ENCODE measurements at regions not wholly inside any gene's neighbourhood (a gene's known extent, or its start where the extent isn't known, plus 50 kb on each side); places are given as distances from the start of the nearest gene placed in this dataset.

- DNase-seq (ENCODE audit: low spot score): no peak
- in situ Hi-C loops (cut with MboI; ENCODE audit: low sequenced_read_pairs, unreplicated experiment): no loop called here
- TF ChIP-seq CTCF (IDR thresholded peaks at IDR 0.05; ENCODE audit: borderline replicate concordance, control extremely low read depth, extremely low read depth, insufficient read depth, missing control alignments): no peak
Observed at GRCh38 chr18:2213905-2214304, 357.4 kb downstream of the METTL4 start.

DNA sequence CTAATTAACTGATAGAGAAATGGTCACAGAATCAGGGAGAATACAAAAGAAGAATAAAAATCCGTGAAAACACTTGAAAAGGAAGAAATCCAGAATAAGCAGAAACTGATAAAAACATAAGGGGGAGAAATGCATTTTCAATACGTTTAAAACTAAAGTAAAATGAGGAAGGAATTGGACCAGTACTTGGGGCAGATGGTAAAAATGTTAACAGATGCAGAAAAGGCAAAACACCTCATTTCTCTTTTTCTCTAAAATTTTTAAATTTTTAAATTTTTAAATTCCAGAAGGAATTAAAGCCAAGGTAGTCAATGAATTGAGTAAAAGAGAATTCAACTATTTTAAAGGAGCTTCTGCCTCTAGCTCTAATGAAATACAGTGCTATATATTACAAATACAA, 353.9 kb downstream of the METTL4 start:
- DNase-seq (ENCODE audit: low spot score): no peak
- no peak for TF ChIP-seq CTCF (IDR thresholded peaks at IDR 0.05; ENCODE audit: borderline replicate concordance, control extremely low read depth, extremely low read depth, insufficient read depth, missing control alignments)
- in situ Hi-C loops (cut with MboI; ENCODE audit: low sequenced_read_pairs, unreplicated experiment): no loop called here

DNA sequence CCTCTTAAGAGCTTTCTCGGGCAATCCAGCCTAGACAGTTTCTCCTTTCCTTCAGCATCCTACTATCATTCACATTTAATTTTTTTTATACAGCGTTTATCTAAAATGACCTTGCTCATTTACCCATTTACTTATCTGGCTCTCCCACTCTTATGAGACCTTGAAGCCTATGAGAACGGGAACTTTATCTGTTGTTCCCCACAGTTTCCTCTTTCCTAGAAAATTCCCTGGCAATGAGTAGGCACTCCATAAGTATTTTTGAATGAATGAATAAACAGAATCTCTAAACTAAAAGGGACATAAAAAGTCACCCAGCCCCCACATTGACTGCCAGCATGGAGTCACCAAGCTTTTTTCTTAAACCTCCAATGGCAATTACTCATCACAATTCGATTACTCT, 353.2 kb downstream of the METTL4 start:
- in situ Hi-C loops (cut with MboI; ENCODE audit: low sequenced_read_pairs, unreplicated experiment): no loop called here
- DNase-seq (ENCODE audit: low spot score): no peak
- TF ChIP-seq CTCF (IDR thresholded peaks at IDR 0.05; ENCODE audit: borderline replicate concordance, control extremely low read depth, extremely low read depth, insufficient read depth, missing control alignments): no peak

DNA sequence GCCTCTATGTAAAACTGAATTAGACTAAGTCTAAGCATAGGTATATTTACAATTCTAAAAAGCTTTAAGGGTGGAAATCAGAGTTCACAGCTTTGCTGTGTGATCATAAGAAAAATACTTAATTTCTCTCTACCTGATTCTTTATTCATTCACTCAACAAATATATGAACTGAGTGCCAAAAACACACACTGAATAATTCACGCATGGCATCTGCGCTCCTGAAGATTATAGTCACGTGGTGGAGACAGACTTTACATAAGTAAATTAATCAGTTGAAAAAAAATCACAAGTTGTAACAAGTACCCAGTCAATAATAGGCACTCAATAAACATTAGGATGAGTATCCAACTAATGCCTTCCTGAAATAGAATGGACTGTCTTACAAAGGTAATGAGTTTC, 351.6 kb downstream of the METTL4 start:
- TF ChIP-seq CTCF (IDR thresholded peaks at IDR 0.05; ENCODE audit: borderline replicate concordance, control extremely low read depth, extremely low read depth, insufficient read depth, missing control alignments): no peak
- in situ Hi-C loops (cut with MboI; ENCODE audit: low sequenced_read_pairs, unreplicated experiment): no loop called here

GRCh38 chr18:2222270-2223185, 348.8 kb downstream of the METTL4 start:
- TF ChIP-seq CTCF (IDR thresholded peaks at IDR 0.05; ENCODE audit: borderline replicate concordance, control extremely low read depth, extremely low read depth, insufficient read depth, missing control alignments): no peak
- in situ Hi-C loops (cut with MboI; ENCODE audit: low sequenced_read_pairs, unreplicated experiment): no loop called here
- DNase-seq (ENCODE audit: low spot score): no peak

More for the DNA sequence above, 351.6 kb downstream of the METTL4 start:
- no peak for DNase-seq (ENCODE audit: low spot score)

DNA sequence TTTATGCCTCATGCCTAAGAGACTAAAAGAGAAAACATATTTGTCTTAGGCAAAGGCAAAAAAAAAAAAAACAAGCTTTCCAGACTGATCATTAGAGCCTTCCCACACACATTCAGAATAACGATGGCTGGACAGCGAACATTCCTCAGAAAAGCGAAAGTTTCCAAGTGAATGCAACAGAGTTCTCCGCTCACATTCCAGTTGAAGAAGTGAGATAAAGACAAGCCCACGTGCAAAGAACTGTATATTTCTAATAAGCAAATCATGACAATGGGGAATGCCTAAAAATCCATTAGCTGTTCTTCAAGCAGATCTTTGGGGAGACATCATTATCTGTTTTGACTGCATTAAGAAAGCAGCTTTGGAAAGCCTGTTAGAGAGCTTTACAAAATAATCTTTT, 347.9 kb downstream of the METTL4 start:
- DNase-seq (ENCODE audit: low spot score): no peak
- TF ChIP-seq CTCF (IDR thresholded peaks at IDR 0.05; ENCODE audit: borderline replicate concordance, control extremely low read depth, extremely low read depth, insufficient read depth, missing control alignments): no peak
- in situ Hi-C loops (cut with MboI; ENCODE audit: low sequenced_read_pairs, unreplicated experiment): no loop called here
